GM23338 (cell line): ENCODE measurements at regions not wholly inside any gene's neighbourhood (a gene's known extent, or its start where the extent isn't known, plus 50 kb on each side); places are given as distances from the start of the nearest gene placed in this dataset.
"Not testable (repeated sequence)": the region's sequence is repeated elsewhere in the genome, so short reads cannot be mapped to it uniquely, and the experiment has no call there.

Experiments
- ATAC-seq: fragments of 200-7000 bp; cut with Tn5 transposase; 3 replicates; pipeline ENCODE4 v1.9.1; 2020
- DNase-seq: peaks from one replicate; pipeline ENCODE4 v3.0.0-alpha.2; 2015; ENCODE audit warnings: low spot score
- H2AFZ ChIP-seq: fragments of 200-600 bp; sonication (generic); 2 replicates; pipeline ENCODE4 v1.8.0; 2016; ENCODE audit warnings: antibody characterized with exemption, mild to moderate bottlenecking, moderate library complexity
- H3F3A ChIP-seq: fragments of 200-600 bp; sonication (generic); replicated peaks from 2 replicates; pipeline ENCODE4 v1.8.0; 2017; ENCODE audit warnings: antibody characterized with exemption, mixed run types, low read depth
- H3K27ac ChIP-seq: fragments of 200-600 bp; sonication (generic); 2 replicates; pipeline ENCODE4 v1.6.1; 2016; ENCODE audit warnings: low read depth
- H3K27me3 ChIP-seq: fragments of 200-600 bp; sonication (generic); 2 replicates; pipeline ENCODE4 v1.8.0; 2016; ENCODE audit warnings: mild to moderate bottlenecking, mixed run types, moderate library complexity; ENCODE audit not compliant: insufficient read depth
- H3K36me3 ChIP-seq: fragments of 200-600 bp; sonication (generic); 2 replicates; pipeline ENCODE4 v1.8.0; 2016; ENCODE audit warnings: mild to moderate bottlenecking; ENCODE audit not compliant: insufficient read depth
- H3K4me1 ChIP-seq: fragments of 200-600 bp; sonication (generic); 2 replicates; pipeline ENCODE4 v1.8.0; 2016; ENCODE audit warnings: mild to moderate bottlenecking, moderate library complexity; ENCODE audit not compliant: insufficient read depth
- H3K4me2 ChIP-seq: fragments of 200-600 bp; sonication (generic); 2 replicates; pipeline ENCODE4 v1.7.1; 2017; ENCODE audit warnings: mixed run types
- H3K4me3 ChIP-seq: fragments of 200-600 bp; sonication (generic); 2 replicates; pipeline ENCODE4 v1.6.1; 2016; ENCODE audit warnings: mixed run types
- H3K79me2 ChIP-seq: fragments of 200-600 bp; sonication (generic); replicated peaks from 2 replicates; pipeline ENCODE4 v1.8.0; 2017; ENCODE audit warnings: mild to moderate bottlenecking; ENCODE audit not compliant: insufficient read depth
- H3K9me2 ChIP-seq: fragments of 200-600 bp; sonication (generic); 2 replicates; pipeline ENCODE4 v1.8.0; 2017; ENCODE audit not compliant: insufficient read depth
- H4K20me1 ChIP-seq: fragments of 200-600 bp; sonication (generic); replicated peaks from 2 replicates; pipeline ENCODE4 v1.8.0; 2017; ENCODE audit warnings: mild to moderate bottlenecking; ENCODE audit not compliant: insufficient read depth
- H3K27ac Mint-ChIP-seq: 2 replicates; pipeline ENCODE4 v1.8.0; 2020; ENCODE audit warnings: inconsistent platforms, mild to moderate bottlenecking, moderate library complexity, mixed read lengths
- H3K27me3 Mint-ChIP-seq: 3 replicates; pipeline ENCODE4 v1.8.0; 2022; ENCODE audit warnings: low read depth, mild to moderate bottlenecking, moderate library complexity, mixed read lengths, inconsistent platforms; ENCODE audit not compliant: insufficient read depth, poor library complexity
- H3K36me3 Mint-ChIP-seq: 3 replicates; pipeline ENCODE4 v1.8.0; 2021; ENCODE audit warnings: low read depth, mild to moderate bottlenecking, inconsistent platforms, moderate library complexity, mixed read lengths
- H3K4me1 Mint-ChIP-seq: 3 replicates; pipeline ENCODE4 v1.8.0; 2020; ENCODE audit warnings: mild to moderate bottlenecking, inconsistent platforms, mixed read lengths
- H3K4me3 Mint-ChIP-seq: 3 replicates; pipeline ENCODE4 v1.8.0; 2021; ENCODE audit warnings: moderate library complexity, mild to moderate bottlenecking, inconsistent platforms, mixed read lengths
- H3K9me3 Mint-ChIP-seq: 3 replicates; pipeline ENCODE4 v1.8.0; 2020; ENCODE audit warnings: moderate library complexity, mild to moderate bottlenecking, inconsistent platforms, mixed read lengths
- CTCF ChIP-seq, 2 experiments: fragments of 200-600 bp in 1 of 2; sonication (generic) in 1 of 2; conservative IDR thresholded peaks; 2 replicates each; pipeline versions ENCODE4 v1.5.1 to v1.6.1; 2016 to 2017; ENCODE audit warnings: antibody characterized with exemption in 2 of 2, low read depth in 2 of 2, mild to moderate bottlenecking in 2 of 2, moderate library complexity in 1 of 2
- ETS1 ChIP-seq: IDR thresholded peaks from 2 replicates; pipeline ENCODE4 v1.6.1; 2016; ENCODE audit warnings: antibody characterized with exemption
- EZH2 ChIP-seq: fragments of 200-600 bp; sonication (generic); IDR thresholded peaks from one replicate; pipeline ENCODE4 v1.8.0; 2017; ENCODE audit warnings: antibody characterized with exemption, mild to moderate bottlenecking, low read depth; ENCODE audit not compliant: unreplicated experiment
- NANOG ChIP-seq: IDR thresholded peaks from 2 replicates; pipeline ENCODE4 v1.6.1; 2016; ENCODE audit warnings: antibody characterized with exemption, borderline replicate concordance
- STAT1 ChIP-seq: IDR thresholded peaks from one replicate; pipeline ENCODE4 v1.6.1; 2016; ENCODE audit warnings: antibody characterized with exemption; ENCODE audit not compliant: unreplicated experiment
- ZNF331 ChIP-seq: fragments of 250-450 bp; sonication (Bioruptor Pico); IDR thresholded peaks from 2 replicates; pipeline ENCODE4 v1.5.0; 2020; ENCODE audit warnings: low read depth, mild to moderate bottlenecking, moderate library complexity
- ZNF462 ChIP-seq: fragments of 250-450 bp; sonication (Bioruptor Pico); IDR thresholded peaks from 2 replicates; pipeline ENCODE4 v1.5.0; 2020; ENCODE audit warnings: mild to moderate bottlenecking, moderate library complexity

DNA sequence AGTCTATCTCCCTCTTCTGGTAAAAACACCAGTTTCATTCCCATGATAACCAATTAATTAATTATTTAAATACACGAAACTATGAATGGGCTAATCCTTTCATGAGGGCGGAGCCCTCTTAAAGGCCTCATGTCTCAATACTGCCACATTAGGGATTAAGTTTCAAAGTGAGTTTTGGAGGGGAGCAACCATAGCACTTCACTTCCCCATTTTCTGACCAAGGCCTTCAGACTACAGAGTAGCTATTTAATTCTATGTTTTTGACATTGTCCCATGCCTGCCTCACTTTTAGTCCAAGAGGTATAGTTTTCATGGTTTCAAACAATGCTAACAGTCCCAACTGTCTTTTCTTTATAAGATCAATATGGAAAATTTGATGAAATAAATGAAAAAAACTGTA, 618.6 kb downstream of the ZWINT start:
- Histone ChIP-seq H3K36me3 (no peaks in the 10 kb centered on the region), H3K9me2 (no peaks in the 10 kb centered on the region), H3K27ac (no peak overlapping the region), H3K79me2 (no peaks in the 10 kb centered on the region), H3K4me2 (no peak overlapping the region), H3K4me1 (no peaks in the 10 kb centered on the region; the same call in 1 of the 2 replicates), H2AFZ (no peak overlapping the region), H3K27me3 (no peaks in the 10 kb centered on the region), H3F3A (no peaks in the 10 kb centered on the region), H4K20me1 (no peaks in the 10 kb centered on the region), H3K4me3 (no peak overlapping the region)
- no peaks in the 10 kb centered on the region for H3K27me3 Mint-ChIP-seq
- H3K9me3 Mint-ChIP-seq, result no peaks in the 10 kb centered on the region
- no peak for ATAC-seq
- H3K4me1 Mint-ChIP-seq, result peaks cover 10% of the 10 kb centered on the region
- no peak overlapping the region for H3K4me3 Mint-ChIP-seq
- H3K36me3 Mint-ChIP-seq, result no peaks in the 10 kb centered on the region
- H3K27ac Mint-ChIP-seq, result no peak overlapping the region
- TF ChIP-seq ETS1 (no peak), STAT1 (no peak)
- no peak for DNase-seq

DNA sequence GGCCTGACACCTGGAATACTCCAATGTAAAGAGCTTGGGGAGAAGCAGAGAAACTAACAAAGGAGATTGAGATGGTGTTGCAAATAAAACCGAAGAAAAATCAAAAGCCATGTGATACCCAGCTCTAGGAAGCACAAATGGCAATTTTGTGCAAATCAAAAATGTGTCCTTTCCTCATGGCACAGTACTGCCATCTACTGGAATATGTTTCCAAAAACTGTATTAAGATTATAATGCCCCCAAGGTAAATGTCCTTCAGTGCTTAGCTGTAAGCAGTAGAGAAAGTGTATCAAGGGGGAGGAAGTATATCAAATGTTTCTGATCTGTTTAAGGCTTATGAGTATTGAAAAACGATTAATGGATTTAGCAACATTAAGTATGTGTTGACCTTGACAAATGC, 620.3 kb downstream of the ZWINT start:
- not testable (repeated sequence) for H3K4me3 ChIP-seq, H3K4me2 ChIP-seq, H3K27me3 ChIP-seq, H2AFZ ChIP-seq, H3K4me1 ChIP-seq, H3K9me2 ChIP-seq, H3K79me2 ChIP-seq, H3K27ac ChIP-seq, H3F3A ChIP-seq, H3K27ac Mint-ChIP-seq, H3K27me3 Mint-ChIP-seq, H3K36me3 Mint-ChIP-seq, H4K20me1 ChIP-seq, H3K36me3 ChIP-seq, H3K9me3 Mint-ChIP-seq, H3K4me3 Mint-ChIP-seq
- H3K4me1 Mint-ChIP-seq, result peaks cover 11% of the 10 kb centered on the region
- ATAC-seq (peak; percentile 34; the same call in 2 of the 3 replicates), DNase-seq (peak; percentile 45)
- peak; percentile 48 to 53 for TF ChIP-seq CTCF (conservative IDR thresholded peaks at IDR 0.05; ENCODE audit: low read depth in 2 of 2)

- no peaks in the 10 kb centered on the region for H3K79me2 ChIP-seq
- DNase-seq, result no peak
- Mint-ChIP-seq H3K27ac (no peak overlapping the region; the same call in 1 of the 2 replicates), H3K27me3 (no peaks in the 10 kb centered on the region), H3K4me3 (no peak overlapping the region), H3K36me3 (no peaks in the 10 kb centered on the region), H3K4me1 (peaks cover 11% of the 10 kb centered on the region), H3K9me3 (no peaks in the 10 kb centered on the region)
- no peaks in the 10 kb centered on the region for H4K20me1 ChIP-seq
- no peaks in the 10 kb centered on the region for H3K9me2 ChIP-seq
- H3F3A ChIP-seq, result no peaks in the 10 kb centered on the region
- no peak overlapping the region for H3K4me2 ChIP-seq
- no peak for ATAC-seq
- peaks cover 5% of the 10 kb centered on the region; the same call in 1 of the 2 replicates for H3K4me1 ChIP-seq
- no peak overlapping the region for H3K27ac ChIP-seq
- no peak overlapping the region for H3K4me3 ChIP-seq
- no peaks in the 10 kb centered on the region for H3K36me3 ChIP-seq
- H2AFZ ChIP-seq, result no peak overlapping the region
- H3K27me3 ChIP-seq, result no peaks in the 10 kb centered on the region
- no peak for TF ChIP-seq ZNF331 (CRISPR knock-in tag)
- no peak for TF ChIP-seq EZH2
- no peak for TF ChIP-seq ZNF462 (CRISPR knock-in tag)
- TF ChIP-seq NANOG, result no peak
Measured at GRCh38 chr10:55740110-55740509, 620.9 kb downstream of the ZWINT start.
